ENCODE measurements at regions not wholly inside any gene's neighbourhood (a gene's known extent, or its start where the extent isn't known, plus 50 kb on each side); places are given as distances from the start of the nearest gene placed in this dataset.

DNA sequence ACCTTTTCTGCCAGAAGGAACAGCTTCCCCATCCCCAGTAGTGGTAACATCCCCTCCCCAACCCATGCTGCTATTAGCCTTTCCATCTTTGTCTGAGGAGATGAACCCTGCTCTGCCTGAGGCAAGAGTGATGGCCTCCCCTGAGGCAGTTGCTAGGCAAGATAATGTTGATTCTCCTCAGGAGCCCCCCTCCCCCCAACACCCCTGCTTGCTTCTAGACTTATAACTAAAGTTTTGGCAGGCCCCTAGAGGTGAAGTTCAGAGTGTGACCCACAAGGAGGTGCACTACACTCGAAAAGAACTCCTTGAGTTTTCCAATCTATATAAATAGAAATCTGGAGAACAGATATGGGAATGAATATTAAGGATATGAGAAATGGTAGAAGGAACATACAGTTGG lies 962.5 kb downstream of the ADGRL3 start:
- no peak overlapping the region for H3K27ac Mint-ChIP-seq
- no peak for ATAC-seq
- H3K4me3 Mint-ChIP-seq, result no peak overlapping the region
- peaks cover 10 to 49% (median 22%) of the 10 kb centered on the region in 9 donors for H3K9me3 Mint-ChIP-seq
- no peak for DNase-seq
- POLR2A ChIA-PET, result no interaction called here
- no peaks in the 10 kb centered on the region for H3K4me1 Mint-ChIP-seq
- no peaks in the 10 kb centered on the region for H3K36me3 Mint-ChIP-seq
- H3K27me3 Mint-ChIP-seq, result no peaks in the 10 kb centered on the region

DNA sequence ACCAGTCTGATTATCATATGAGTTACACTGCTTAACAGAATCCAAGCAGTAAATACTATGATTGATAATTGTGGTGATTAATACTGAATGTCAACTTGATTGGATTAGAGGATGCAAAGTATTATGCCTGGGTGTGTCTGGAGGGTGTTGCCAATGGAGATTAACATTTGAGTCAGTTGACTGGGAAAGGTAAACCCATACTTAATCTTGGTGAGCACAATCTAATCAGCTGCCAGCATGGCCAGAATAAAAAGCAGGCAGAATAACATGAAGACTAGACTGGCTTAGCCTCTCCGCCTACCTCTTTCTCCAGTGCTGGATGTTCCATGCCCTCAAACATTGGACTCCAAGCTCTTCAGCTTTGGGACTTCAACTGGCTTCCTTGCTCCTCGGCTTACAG lies 961.3 kb downstream of the ADGRL3 start:
- Mint-ChIP-seq H3K27me3 (no peaks in the 10 kb centered on the region), H3K9me3 (peaks cover 9 to 44% (median 22%) of the 10 kb centered on the region in 9 donors), H3K4me1 (no peaks in the 10 kb centered on the region), H3K27ac (no peak overlapping the region), H3K36me3 (no peaks in the 10 kb centered on the region), H3K4me3 (no peak overlapping the region)
- DNase-seq, result no peak
- ATAC-seq, result no peak
- POLR2A ChIA-PET, result no interaction called here

DNA sequence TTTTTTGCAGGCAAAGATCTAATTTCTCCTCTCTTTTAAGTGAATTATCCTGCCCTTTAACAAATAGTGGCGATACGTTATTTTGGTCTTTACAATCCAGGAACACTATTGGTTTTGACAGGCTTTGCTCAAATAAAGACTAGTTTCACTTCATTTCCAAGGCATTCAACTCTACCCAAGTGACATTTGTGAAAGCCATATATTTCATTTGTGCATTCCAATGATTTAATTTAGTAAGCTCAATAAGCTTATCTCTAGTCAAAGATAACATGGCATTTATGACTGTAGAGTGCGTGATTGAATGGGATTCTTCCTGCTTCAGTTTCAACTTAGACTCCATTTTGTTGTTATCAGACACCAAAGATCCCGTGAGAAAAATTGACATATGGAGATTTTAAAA lies 959.8 kb downstream of the ADGRL3 start:
- no peaks in the 10 kb centered on the region for H3K36me3 Mint-ChIP-seq
- no peaks in the 10 kb centered on the region for H3K27me3 Mint-ChIP-seq
- ATAC-seq (no peak), DNase-seq (no peak)
- POLR2A ChIA-PET, result no interaction called here
- no peaks in the 10 kb centered on the region for H3K4me1 Mint-ChIP-seq
- no peak overlapping the region for H3K4me3 Mint-ChIP-seq
- H3K27ac Mint-ChIP-seq, result no peak overlapping the region
- H3K9me3 Mint-ChIP-seq, result peaks cover 7 to 38% (median 15%) of the 10 kb centered on the region in 9 donors

DNA sequence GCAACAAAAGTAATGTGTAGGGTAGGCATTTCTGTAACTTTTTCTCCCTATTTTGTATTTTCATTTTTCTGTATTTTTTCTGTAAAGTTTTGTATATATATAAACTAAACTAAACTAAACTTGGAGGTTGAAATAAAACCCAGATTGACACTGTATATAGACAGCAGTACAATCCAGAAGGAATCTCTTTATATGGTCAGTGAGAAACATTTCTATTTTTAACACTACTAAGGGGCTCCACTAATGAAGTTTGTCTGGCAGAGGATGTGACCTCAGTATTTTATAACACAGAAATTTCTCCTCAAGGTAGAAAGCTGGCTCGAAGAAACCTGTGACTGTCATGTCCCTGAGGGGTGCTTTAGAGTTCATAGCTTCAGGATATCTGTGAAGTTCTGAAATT lies 959.2 kb downstream of the ADGRL3 start:
- Mint-ChIP-seq H3K4me3 (no peak overlapping the region), H3K27me3 (no peaks in the 10 kb centered on the region), H3K27ac (no peak overlapping the region), H3K36me3 (no peaks in the 10 kb centered on the region), H3K9me3 (peaks cover 6 to 37% (median 13%) of the 10 kb centered on the region in 9 donors), H3K4me1 (no peaks in the 10 kb centered on the region)
- POLR2A ChIA-PET, result no interaction called here
- ATAC-seq, result no peak
- DNase-seq, result no peak

DNA sequence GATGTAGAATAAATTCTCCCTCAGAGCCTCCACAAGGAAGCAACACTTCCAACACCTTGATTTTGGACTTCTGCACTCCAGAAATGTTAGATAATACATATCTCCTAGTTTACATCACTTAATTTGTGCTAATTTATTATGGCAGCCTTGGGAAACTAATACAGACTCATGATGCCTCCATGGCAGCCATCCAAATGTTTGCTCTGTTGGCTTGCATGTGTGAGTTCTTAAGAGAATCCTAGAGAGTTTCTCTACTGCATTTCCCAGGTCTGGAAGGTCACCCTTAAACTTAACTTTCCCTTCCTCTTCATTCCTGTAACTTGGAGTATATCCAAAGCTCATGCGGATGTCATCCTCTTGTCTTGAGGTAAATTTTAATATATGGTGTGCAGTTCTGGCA lies 956.1 kb downstream of the ADGRL3 start:
- POLR2A ChIA-PET, result no interaction called here
- ATAC-seq, result no peak

DNA sequence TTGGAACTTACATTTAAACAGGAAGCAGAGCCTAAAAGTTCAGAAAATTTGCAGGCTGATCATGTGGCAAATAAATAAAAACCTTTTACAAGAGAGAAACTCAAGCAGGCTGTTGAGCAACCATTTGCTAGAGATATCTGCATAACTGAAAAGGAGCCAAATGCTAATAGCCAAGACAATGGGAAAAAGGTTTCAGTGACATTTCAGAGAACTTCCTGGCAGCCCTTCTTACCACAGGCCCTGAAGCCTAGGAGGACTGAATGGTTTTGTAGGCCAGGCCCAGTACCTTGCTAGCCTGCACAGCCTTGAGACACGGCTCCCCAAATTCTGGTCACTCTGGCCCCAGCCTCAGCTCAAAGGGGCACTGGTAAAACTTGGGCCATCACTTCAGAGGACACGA lies 945.1 kb downstream of the ADGRL3 start:
- no peaks in the 10 kb centered on the region for H3K27me3 Mint-ChIP-seq
- DNase-seq (no peak), ATAC-seq (no peak)
- H3K27ac Mint-ChIP-seq, result no peak overlapping the region
- H3K9me3 Mint-ChIP-seq, result peaks cover 6 to 31% (median 16%) of the 10 kb centered on the region in 9 donors
- no peak overlapping the region for H3K4me3 Mint-ChIP-seq
- no peaks in the 10 kb centered on the region for H3K36me3 Mint-ChIP-seq
- POLR2A ChIA-PET, result no interaction called here
- no peaks in the 10 kb centered on the region for H3K4me1 Mint-ChIP-seq

More for the DNA sequence above, 956.1 kb downstream of the ADGRL3 start:
- no peaks in the 10 kb centered on the region for H3K4me1 Mint-ChIP-seq
- no peak overlapping the region for H3K4me3 Mint-ChIP-seq
- peaks cover 3 to 37% (median 17%) of the 10 kb centered on the region in 9 donors for H3K9me3 Mint-ChIP-seq
- H3K36me3 Mint-ChIP-seq, result no peaks in the 10 kb centered on the region
- no peak overlapping the region for H3K27ac Mint-ChIP-seq
- no peaks in the 10 kb centered on the region for H3K27me3 Mint-ChIP-seq
- no peak for DNase-seq

DNA sequence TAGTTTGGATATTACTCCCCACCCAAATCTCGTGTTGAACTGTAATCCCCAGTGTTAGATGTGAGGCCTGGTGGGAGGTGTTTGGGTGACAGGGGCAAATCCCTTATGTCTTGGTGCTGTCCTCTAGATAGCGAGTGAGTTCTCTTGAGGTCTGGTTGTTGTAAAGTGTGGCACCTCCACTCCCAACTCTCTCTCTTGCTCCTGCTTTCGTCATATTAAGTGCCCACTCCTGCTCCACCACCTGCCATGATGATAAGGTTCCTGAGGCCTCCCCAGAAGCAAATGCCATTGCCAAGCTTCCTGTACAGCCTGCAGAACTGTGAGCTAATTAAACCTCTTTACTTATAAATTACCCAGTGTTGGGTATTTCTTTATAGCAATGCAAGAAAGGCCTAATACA lies 944.3 kb downstream of the ADGRL3 start:
- H3K36me3 Mint-ChIP-seq, result no peaks in the 10 kb centered on the region
- peaks cover 7 to 25% (median 14%) of the 10 kb centered on the region in 9 donors for H3K9me3 Mint-ChIP-seq
- ATAC-seq, result no peak
- DNase-seq, result no peak
- H3K27ac Mint-ChIP-seq, result no peak overlapping the region
- POLR2A ChIA-PET, result no interaction called here
- H3K4me1 Mint-ChIP-seq, result no peaks in the 10 kb centered on the region
- H3K4me3 Mint-ChIP-seq, result no peak overlapping the region
- no peaks in the 10 kb centered on the region for H3K27me3 Mint-ChIP-seq

DNA sequence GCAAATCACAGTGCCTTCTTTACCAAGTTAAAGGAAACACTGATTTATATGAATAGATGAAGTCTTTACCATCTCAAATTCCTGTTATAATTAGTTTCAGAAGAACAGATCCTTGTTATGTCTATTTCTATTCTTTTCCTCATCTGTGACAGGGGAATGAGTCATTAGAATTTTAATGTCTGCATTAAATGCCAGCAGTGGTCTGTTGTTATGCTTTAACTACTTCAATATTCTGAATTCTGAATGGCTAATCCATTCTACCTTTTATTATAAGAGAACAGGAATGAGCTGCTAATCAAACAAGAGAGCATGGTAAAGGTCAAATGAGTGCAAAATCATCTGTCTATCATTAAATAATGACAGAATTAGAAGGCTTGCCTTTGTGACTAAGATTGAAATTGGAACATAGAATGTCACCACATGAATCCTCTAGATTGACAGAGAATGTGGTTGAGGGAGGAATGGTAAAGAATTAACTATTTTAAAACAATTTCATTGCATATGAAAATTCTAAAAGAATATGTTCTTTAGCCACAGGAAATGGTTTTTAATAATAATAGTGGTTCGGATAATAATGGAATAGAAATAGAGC lies 935.5 kb downstream of the ADGRL3 start:
- peaks cover 2 to 47% (median 24%) of the 10 kb centered on the region in 9 donors for H3K9me3 Mint-ChIP-seq
- peaks cover 0 to 5% (median 0%) of the 10 kb centered on the region in 3 donors for H3K36me3 Mint-ChIP-seq
- no peak overlapping the region for H3K27ac Mint-ChIP-seq
- ATAC-seq, result no peak
- no peaks in the 10 kb centered on the region for H3K27me3 Mint-ChIP-seq
- H3K4me3 Mint-ChIP-seq, result no peak overlapping the region
- DNase-seq, result no peak
- no peaks in the 10 kb centered on the region for H3K4me1 Mint-ChIP-seq
- POLR2A ChIA-PET, result no interaction called here

DNA sequence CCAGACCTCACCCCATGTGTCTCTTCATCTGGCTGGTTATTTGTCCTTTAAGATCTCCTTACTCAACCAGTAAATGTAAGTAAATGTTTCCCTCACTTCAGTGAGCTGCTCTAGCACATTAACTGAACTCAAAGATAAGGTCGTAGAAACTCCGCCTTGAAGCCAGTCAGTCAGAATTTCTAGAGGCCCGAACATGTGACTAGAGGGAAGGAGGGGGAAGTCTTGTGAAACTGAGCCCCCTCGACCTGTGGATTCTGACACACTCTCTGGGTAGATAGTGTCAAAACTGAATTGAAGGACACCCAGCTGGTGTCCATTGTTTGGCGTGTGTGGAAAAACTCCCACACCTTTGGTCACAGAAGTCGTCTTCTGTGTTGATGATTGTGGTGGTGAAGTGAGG lies 933.9 kb downstream of the ADGRL3 start:
- POLR2A ChIA-PET, result no interaction called here
- ATAC-seq, result no peak
- Mint-ChIP-seq H3K27ac (no peak overlapping the region), H3K4me1 (no peaks in the 10 kb centered on the region), H3K4me3 (no peak overlapping the region), H3K36me3 (peaks cover 0 to 5% (median 0%) of the 10 kb centered on the region in 3 donors), H3K9me3 (peaks cover 0 to 41% (median 26%) of the 10 kb centered on the region in 9 donors), H3K27me3 (no peaks in the 10 kb centered on the region)
- DNase-seq, result no peak

DNA sequence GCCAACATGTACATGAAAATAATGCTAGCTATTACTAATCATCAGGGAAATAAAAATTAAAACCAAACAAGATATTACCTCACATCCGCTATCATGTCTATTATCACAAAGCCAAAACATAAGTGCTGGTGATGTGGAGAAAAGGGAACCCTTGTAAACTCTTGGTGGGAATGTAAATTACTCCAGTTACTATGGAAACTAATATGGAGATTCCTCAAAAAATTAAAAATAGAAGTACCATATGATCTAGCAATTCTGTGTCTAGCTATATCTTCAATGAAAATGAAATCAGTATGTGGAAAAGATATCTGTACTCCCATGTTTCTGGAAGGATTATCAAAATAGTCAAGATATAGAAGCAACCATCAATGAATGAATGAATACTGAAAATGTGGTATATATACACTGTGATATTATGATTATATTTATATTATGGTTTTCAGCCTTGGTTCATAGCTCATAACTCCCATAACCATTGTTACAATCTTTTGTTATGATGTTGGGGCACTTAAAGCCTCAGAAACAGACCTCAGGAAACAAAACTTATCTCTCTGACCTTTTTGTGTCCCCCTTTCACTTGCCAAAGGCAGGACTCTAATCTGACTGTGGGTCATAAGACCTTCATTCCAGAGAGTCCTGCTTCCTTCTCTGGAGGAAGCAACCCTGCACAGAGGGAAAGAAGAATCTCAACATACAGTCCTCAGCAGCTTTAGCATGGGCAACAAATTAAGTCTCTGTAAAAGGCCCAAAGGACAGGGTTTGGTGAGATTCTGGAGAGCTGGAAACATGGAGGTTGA lies 933.2 kb downstream of the ADGRL3 start:
- Mint-ChIP-seq H3K9me3 (peaks cover 0 to 35% (median 26%) of the 10 kb centered on the region in 9 donors), H3K27me3 (no peaks in the 10 kb centered on the region), H3K36me3 (peaks cover 0 to 5% (median 0%) of the 10 kb centered on the region in 3 donors), H3K27ac (no peak overlapping the region), H3K4me3 (no peak overlapping the region), H3K4me1 (no peaks in the 10 kb centered on the region)
- ATAC-seq (no peak), DNase-seq (no peak)
- POLR2A ChIA-PET, result no interaction called here

DNA sequence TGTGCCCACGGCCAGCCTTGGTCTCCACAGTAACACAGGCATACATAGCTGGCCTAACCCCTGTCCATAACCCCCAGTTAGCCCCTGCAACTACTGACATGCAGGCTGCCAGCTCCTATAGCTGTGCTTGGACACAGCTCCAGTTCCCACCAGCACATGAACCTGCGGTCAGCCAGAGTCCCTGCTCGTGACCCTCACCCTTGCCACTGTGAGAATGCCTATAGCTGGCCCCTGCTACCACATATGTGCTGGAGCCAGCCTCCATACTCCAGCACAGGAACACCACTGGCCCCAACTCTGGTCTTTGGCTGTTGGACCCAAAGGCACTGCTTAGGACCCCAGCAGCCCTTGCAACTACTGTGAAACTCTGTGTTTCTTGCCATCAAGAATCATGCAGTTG lies 930.9 kb downstream of the ADGRL3 start:
- POLR2A ChIA-PET, result no interaction called here
- no peak for DNase-seq
- H3K36me3 Mint-ChIP-seq, result peaks cover 0 to 5% (median 0%) of the 10 kb centered on the region in 3 donors
- peaks cover 0 to 31% (median 26%) of the 10 kb centered on the region in 9 donors for H3K9me3 Mint-ChIP-seq
- H3K27ac Mint-ChIP-seq, result no peak overlapping the region
- H3K4me1 Mint-ChIP-seq, result no peaks in the 10 kb centered on the region
- ATAC-seq, result no peak
- H3K4me3 Mint-ChIP-seq, result no peak overlapping the region
- H3K27me3 Mint-ChIP-seq, result no peaks in the 10 kb centered on the region

DNA sequence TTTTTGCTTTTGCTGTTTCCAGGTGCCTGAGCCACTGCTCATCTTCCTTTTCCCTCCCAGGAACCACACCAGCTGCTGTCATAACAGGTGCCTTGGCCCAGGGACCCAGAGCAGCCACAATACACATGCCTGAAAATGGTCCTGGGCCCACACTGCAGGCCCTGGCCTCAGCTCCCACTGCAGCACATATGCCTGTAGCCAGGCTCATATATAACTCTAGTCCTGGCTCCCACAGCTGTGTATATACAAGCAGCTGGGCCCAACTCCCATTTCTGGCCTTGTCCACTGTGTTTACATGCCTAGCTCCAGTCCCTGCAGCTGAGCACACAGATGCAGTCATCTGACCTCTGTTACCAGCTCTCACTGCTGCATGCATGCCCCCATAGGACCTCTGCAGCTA lies 930.5 kb downstream of the ADGRL3 start:
- POLR2A ChIA-PET, result no interaction called here
- no peak overlapping the region for H3K4me3 Mint-ChIP-seq
- H3K4me1 Mint-ChIP-seq, result no peaks in the 10 kb centered on the region
- H3K27ac Mint-ChIP-seq, result no peak overlapping the region
- peaks cover 0 to 30% (median 26%) of the 10 kb centered on the region in 9 donors for H3K9me3 Mint-ChIP-seq
- ATAC-seq, result no peak
- H3K36me3 Mint-ChIP-seq, result peaks cover 0 to 5% (median 0%) of the 10 kb centered on the region in 3 donors
- H3K27me3 Mint-ChIP-seq, result no peaks in the 10 kb centered on the region
- DNase-seq, result no peak

DNA sequence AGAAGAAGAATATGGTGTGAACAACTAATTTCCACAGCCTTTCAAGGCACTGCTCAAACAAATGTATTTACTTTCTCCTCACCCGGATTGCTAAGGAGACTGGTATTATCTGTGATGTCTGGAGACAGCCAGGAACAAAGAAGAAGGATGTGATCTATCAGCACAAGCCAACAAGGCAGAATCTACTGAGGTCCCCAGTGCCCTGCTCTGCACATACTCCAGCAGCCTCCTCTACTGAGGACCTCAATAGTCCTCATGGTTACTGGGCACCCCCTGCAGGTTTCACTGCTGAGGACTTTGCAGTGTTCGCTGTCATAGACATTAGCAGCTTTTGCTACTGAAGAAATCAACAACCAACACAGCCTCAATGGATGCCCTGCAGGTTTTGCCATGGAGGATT lies 930.1 kb downstream of the ADGRL3 start:
- POLR2A ChIA-PET, result no interaction called here
- Mint-ChIP-seq H3K27ac (no peak overlapping the region), H3K4me3 (no peak overlapping the region), H3K9me3 (peaks cover 0 to 32% (median 26%) of the 10 kb centered on the region in 9 donors), H3K36me3 (peaks cover 0 to 5% (median 0%) of the 10 kb centered on the region in 3 donors), H3K4me1 (no peaks in the 10 kb centered on the region), H3K27me3 (no peaks in the 10 kb centered on the region)
- ATAC-seq, result no peak
- no peak for DNase-seq
